HG02852 (cell line): ENCODE measurements at regions not wholly inside any gene's neighbourhood (a gene's known extent, or its start where the extent isn't known, plus 50 kb on each side); places are given as distances from the start of the nearest gene placed in this dataset.
A peak's percentile ranks its signal among the peaks of the same experiment; 100 is the strongest.
"Not testable (repeated sequence)": the region's sequence is repeated elsewhere in the genome, so short reads cannot be mapped to it uniquely, and the experiment has no call there.

Experiments used
- ATAC-seq: cut with Tn5 transposase; IDR thresholded peaks from one replicate; pipeline ENCODE4 v1.9.1; 2021; ENCODE audit warnings: mild to moderate bottlenecking, moderate library complexity; ENCODE audit not compliant: unreplicated experiment

- no peak for ATAC-seq
Observed at GRCh38 chr4:107392951-107393350, 327.1 kb downstream of the PAPSS1 start.

- no peak for ATAC-seq
Observed at GRCh38 chr4:107392380-107392779, 327.7 kb downstream of the PAPSS1 start.

DNA sequence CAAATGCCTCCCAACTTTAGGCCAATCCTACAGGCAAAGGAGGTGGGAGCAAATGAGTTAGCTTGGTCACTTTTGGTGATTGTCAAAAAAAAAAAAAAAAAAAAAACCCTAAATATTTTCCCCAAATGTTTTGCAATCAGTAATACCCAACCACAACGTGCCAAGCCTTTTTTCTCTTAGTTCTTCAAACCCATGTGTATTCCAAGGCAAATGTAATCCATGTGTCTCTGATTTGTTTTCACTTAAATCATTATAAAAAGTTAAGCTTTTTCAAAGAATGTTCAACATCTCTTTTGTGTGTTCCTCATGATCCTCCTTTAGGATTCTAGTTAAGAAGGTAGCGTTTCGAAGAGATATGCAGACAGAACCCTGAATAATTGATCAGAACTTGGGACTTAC is 328.4 kb downstream of the PAPSS1 start:
- no peak for ATAC-seq

DNA sequence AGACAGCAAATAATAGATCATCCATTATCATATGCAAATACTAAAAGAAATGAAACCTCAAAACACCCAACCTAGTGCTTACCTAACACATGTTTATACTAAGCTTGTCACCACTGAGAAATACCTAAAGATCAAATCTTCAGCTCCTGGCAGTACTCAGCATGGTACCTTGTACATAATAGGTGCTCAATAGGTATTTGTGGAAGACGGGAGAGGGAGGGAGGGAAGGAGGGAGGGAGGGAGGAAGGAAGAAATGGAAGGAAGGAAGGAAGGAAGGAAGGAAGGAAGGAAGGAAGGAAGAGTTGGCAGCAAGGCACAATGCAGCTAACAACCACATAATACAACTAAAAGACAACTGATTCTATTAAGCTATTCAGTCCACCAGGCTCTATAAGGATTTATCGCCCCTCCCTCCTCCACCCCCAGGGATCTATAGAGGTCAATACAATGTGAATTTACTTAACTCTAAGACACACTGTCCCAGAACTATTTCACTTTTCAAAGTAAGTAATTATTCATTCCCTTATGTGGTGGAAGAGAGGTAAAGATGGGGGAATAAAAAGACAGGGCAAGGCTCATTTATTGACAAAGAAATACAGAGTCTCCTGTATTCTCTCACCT is 328.9 kb downstream of the PAPSS1 start:
- no peak for ATAC-seq

- no peak for ATAC-seq
Observed at GRCh38 chr4:107389965-107390364, 330.1 kb downstream of the PAPSS1 start.

- peak; percentile 88 for ATAC-seq
Observed at GRCh38 chr4:107388736-107389274, 331.2 kb downstream of the PAPSS1 start.

DNA sequence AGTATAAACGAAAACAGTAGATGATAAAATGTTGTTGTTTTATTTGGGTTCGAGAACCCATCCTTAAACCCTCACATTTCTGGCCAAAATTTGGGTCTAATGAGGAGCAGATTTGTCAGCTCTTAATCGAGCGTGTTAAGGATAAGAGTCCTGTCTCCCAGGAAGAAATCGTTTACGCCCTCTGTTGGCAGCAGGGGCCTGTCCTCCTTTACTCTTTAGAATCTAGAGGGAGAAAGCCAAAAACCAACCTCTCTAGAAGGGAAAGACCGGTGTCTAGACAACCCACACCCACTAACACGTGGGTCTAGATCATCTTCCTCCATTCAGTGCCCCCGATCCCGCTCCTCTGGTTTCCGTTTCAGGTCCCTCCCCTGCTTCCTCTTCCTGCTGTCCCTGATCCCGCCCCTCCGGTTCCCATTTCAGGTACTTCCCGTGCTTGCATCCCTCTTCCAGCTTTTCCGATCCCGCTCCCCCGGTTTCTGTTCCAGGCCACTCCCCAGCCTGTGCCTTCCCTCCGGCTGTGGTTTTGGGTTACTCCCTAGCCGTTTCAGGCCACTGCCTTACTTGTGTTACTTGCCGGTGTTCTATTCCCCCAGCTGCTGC is 339.1 kb downstream of the PAPSS1 start:
- ATAC-seq = no peak

- ATAC-seq = no peak
Observed at GRCh38 chr4:107380190-107380589, 339.8 kb downstream of the PAPSS1 start.

DNA sequence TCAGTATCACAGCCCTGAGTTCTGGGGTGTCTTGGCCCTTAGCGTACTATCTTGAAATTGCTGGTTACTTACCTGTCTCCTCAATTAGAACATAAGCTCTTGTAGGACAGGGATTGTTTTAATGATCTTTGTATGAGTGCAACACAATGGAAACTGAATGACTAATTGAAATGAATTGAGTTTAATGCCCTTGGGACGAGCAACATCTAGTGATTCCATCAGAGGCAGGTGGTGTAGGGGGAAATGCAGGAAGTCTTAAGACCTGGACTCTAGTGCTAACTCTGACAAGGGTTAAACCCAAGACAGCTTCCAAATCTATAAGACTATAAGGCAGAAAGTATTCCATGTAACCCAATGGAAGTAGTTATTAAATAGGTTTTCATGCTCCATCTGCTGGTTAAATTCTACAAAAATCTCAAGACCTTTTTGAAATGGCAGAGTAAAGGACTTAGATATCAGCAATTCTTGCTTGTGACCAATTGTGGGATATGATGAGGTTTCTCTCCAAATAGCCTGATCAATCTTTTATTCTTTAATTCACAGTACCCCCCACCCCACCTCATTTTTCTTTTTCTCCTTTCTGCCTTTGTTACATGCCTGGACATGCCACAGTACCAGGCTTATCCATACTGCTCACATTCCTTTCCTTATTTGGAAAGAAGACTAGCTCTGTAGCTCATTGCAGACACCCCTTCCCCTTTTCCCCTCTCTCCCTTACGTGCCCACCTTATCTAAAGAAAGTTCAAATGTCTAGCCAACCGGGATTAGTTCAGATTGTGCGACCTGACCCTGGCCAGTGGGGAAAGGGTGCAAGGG is 340.8 kb downstream of the PAPSS1 start:
- no peak for ATAC-seq

- ATAC-seq = no peak
Observed at GRCh38 chr4:107376293-107376692, 340.2 kb upstream of the DKK2 start.

DNA sequence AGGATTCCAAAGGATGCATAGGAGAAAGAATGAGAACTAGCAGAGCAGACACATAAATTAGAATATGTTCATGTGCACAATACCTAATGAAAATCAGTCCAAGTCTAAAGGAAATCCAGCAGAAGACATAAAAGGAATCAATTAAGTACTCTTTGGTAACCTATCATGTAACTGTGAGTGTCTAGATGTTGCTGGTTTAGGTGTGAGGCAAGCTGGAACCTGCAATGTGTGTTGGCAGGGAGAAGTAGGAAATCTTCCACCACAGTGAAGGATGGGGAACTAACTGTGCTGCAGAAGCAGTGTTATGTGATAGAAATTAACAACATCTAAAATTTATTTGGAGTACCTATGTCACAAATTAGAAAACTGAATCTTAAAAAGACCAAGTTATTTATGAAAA is 330.8 kb upstream of the DKK2 start:
- ATAC-seq = no peak

DNA sequence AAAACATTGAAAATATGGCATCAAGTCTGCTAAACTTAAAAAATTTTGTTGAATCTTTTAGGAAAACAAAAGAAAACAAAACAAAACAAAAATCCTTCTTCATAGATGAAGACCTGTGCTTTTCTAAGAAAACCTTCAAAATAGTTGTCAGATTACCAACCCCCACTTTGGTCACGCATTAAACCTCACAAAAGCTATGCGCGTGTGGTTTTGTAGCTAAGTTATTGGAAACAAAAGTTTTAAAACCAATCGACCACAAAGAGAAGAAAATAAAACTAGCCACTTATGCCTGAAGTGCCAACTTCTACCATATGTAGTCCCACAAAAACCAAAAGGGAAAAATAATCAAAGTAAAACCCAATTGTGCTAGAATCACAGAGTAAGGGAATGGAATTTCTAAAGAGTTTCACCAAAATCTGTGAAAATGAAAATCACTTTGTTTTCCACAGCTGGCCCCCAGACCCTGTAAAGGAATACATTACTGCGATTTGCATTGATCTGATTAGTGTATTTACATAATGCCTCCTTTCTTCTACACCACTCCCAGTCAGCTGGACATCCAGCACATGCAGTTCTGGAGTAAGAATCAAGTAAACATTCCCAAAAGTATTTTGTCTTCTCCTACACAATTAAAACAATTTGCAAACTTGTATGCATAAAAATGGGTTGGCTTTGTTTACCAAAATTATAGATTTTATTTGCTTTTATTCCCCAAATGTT is 330.1 kb upstream of the DKK2 start:
- ATAC-seq = no peak

GRCh38 chr4:107363125-107363524 is 327.0 kb upstream of the DKK2 start:
- ATAC-seq = no peak

- ATAC-seq = no peak
Observed at GRCh38 chr4:107359208-107359607, 323.1 kb upstream of the DKK2 start.

DNA sequence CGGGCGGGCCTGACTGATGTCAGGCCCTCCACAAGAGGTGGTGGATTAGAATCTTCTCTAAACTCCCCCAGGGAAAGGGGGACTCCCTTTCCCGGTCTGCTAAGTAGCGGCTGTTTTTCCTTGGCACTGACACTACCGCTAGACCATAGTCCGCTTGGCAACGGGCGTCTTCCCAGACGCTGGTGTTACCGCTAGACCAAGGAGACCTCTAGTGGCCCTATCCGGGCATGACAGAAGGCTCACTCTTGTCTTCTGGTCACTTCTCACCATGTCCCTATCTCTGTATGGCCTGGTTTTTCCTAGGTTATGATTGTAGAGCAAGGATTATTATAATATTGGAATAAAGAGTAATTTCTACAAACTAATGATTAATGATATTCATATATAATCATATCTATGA is 318.2 kb upstream of the DKK2 start:
- ATAC-seq = not testable (repeated sequence)

GRCh38 chr4:107351196-107351595 is 315.1 kb upstream of the DKK2 start:
- ATAC-seq = no peak

DNA sequence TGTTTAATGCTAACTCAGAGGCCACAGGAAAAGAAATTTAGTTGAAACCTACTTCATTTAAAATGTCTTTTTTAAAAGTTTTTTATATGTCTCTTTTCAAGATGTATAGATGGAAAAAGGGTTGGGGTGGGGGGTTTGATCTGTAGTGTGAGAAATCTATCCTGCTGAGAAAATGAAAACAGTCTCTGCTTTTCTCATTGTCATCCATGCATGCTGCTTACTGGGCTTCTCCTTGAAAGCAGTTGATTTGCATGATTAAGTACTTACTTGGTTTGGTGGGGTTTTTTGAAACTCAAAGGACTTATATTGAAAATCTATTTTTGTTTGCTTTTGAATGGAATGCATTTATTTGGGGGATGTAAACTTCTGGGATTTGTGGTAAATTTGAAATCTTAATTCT is 313.6 kb upstream of the DKK2 start:
- no peak for ATAC-seq

GRCh38 chr4:107349266-107349665 is 313.2 kb upstream of the DKK2 start:
- ATAC-seq = no peak

DNA sequence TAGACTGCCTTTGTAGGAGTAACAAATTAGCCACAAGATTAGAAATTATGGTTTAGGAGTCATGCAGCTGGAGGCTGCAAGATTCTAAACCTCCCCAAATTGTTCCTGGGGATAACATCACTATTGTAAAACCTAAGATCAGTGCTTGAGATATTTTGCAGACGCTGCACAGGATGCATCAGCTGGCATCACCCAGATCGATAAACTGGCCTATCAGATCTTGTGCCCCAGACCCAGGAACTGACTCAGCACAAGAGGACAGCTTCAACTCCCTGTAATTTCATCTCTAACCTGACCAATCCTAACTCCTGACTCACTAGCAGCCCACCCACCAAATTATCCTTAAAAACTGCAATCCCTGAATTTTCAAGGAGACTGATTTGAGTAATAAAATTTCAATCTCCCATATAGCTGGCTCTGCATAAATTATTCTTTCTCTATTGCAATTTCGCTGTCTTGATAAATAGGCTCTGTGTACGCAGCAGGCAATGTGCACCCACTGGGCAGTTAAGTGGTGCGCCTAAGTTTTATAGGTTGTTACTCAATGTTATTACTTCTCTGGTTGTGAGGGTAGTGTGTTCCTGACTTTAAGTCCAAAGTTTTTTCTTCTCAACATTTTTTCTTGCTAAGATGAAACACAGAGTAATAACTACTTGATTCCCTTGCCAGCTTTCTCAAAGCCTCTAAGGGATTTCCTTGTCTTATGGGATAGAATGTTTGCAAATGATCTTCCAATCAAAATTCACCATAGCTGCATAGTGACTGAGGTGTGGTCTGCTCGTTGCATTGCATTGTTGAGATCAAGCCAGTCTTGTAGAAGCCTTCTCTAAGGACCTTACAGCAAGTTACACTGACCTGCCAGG is 312.3 kb upstream of the DKK2 start:
- ATAC-seq = no peak

DNA sequence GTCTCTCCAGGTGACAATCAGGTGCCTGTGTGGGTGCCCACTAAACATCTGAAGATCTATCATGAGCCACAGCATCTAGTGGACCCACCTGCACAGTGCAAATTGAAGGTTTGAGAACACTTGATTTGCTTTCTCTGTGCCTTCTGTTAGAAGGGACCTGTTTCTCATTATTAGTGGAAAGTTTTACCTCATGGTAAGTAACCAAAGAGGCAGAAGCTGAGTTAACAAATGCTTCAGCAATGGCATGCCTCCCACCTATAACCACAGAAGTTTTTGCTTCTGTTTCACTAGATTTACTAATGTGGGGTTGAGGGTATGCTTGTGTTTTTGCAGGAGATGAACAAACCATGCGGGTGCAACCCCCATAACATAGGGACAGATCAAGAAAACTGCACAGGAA is 297.4 kb upstream of the DKK2 start:
- no peak for ATAC-seq
